Right lobe of liver (tissue), 6 donors: ENCODE measurements at regions not wholly inside any gene's neighbourhood (a gene's known extent, or its start where the extent isn't known, plus 50 kb on each side); places are given as distances from the start of the nearest gene placed in this dataset.

ENCODE experiments used
- ATAC-seq, 4 donors: fragments of 200-7000 bp; cut with Tn5 transposase; one replicate each; pipeline ENCODE4 v1.9.1; 2020; ENCODE audit warnings: mild to moderate bottlenecking in 4 of 4, moderate library complexity in 4 of 4
- DNase-seq, 3 donors: peaks; one replicate each; pipeline ENCODE4 v3.0.0-alpha.2; 2020
- H3K27ac ChIP-seq, 3 donors: fragments of 200-600 bp; one replicate each; pipeline ENCODE4 v1.8.0; 2022
- H3K27me3 ChIP-seq, 2 donors: fragments of 200-600 bp; one replicate each; pipeline ENCODE4 v1.8.0; 2022
- H3K36me3 ChIP-seq, 4 donors: fragments of 200-600 bp; sonication (generic) in 1 of 4; one replicate each; pipeline versions ENCODE4 v1.5.1 to v1.8.0; 2017 to 2022; ENCODE audit warnings: control low read depth in 1 of 4
- H3K4me1 ChIP-seq, 4 donors: fragments of 200-600 bp; sonication (generic) in 1 of 4; one replicate each; pipeline versions ENCODE4 v1.5.1 to v1.8.0; 2017 to 2022; ENCODE audit warnings: control low read depth in 1 of 4
- H3K4me3 ChIP-seq, 3 donors: fragments of 200-600 bp; one replicate each; pipeline ENCODE4 v1.8.0; 2022
- H3K9me3 ChIP-seq, 4 donors: fragments of 200-600 bp; sonication (generic) in 1 of 4; one replicate each; pipeline versions ENCODE4 v1.5.1 to v1.8.0; 2017 to 2022; ENCODE audit warnings: control low read depth in 1 of 4
- CTCF ChIP-seq, 4 donors: fragments of 200-600 bp in 3 of 4; fragments of 450-650 bp in 1 of 4; IDR thresholded peaks; one replicate each; pipeline versions ENCODE4 v1.5.1 to v1.8.0; 2016 to 2022; ENCODE audit warnings: antibody characterized with exemption in 4 of 4, mild to moderate bottlenecking in 2 of 4
- POLR2A ChIP-seq: fragments of 450-650 bp; IDR thresholded peaks from one replicate; pipeline ENCODE4 v1.6.1; 2017; ENCODE audit warnings: antibody characterized with exemption, mild to moderate bottlenecking
- WGBS: methylation state at CpG from one replicate; pipeline ENCODE4 v1.1.6; 2018; ENCODE audit warnings: low coverage, low lambda C conversion rate; ENCODE audit not compliant: insufficient coverage; ENCODE audit errors: missing lambda C conversion rate; 5-methylcytosine and 5-hydroxymethylcytosine counted together
- intact Hi-C, 2 donors: fragments of 100-400 bp; cut with DNase I; formaldehyde crosslinking; loops; one replicate each; pipeline versions ENCODE4 v1.11.2 to v1.14.1; 2022
- donor health status: DM: no; HTN: yes; CAD: no.
- donor health status: DM: no; HTN: no; CAD: no.
- donor health status: DM: no; HTN: no; CAD: no.
- donor health status: DM: no; HTN: yes; CAD: no.
- donor health status: DM: no; HTN: yes; CAD: no.

- Histone ChIP-seq H3K4me3 (no peak overlapping the region), H3K27ac (no peak overlapping the region), H3K36me3 (no peaks in the 10 kb centered on the region), H3K27me3 (no peaks in the 10 kb centered on the region), H3K4me1 (no peaks in the 10 kb centered on the region), H3K9me3 (no peaks in the 10 kb centered on the region)
- DNase-seq (no peak), ATAC-seq (no peak)
- TF ChIP-seq POLR2A (no peak), CTCF (IDR thresholded peaks at IDR 0.05) (no peak)
- intact Hi-C loops, result no loop called here
- 53% methylated on average over 3 of the region's 6 CpGs for WGBS
These were observed 83.1 kb upstream of the SORCS3 start for GRCh38 chr10:104557966-104558365.

- H3K9me3 ChIP-seq, result no peaks in the 10 kb centered on the region
- no peaks in the 10 kb centered on the region for H3K36me3 ChIP-seq
- no peak overlapping the region for H3K27ac ChIP-seq
- H3K4me1 ChIP-seq, result no peaks in the 10 kb centered on the region
- no peaks in the 10 kb centered on the region for H3K27me3 ChIP-seq
- intact Hi-C loops, result no loop called here
- ATAC-seq, result no peak
- 30% methylated on average over 5 of the region's 5 CpGs for WGBS
- no peak for DNase-seq
- TF ChIP-seq POLR2A (no peak), CTCF (IDR thresholded peaks at IDR 0.05) (no peak)
- H3K4me3 ChIP-seq, result no peak overlapping the region
These were observed 81.2 kb upstream of the SORCS3 start for GRCh38 chr10:104559935-104560334.

- Histone ChIP-seq H3K27ac (no peak overlapping the region), H3K9me3 (no peaks in the 10 kb centered on the region), H3K27me3 (no peaks in the 10 kb centered on the region), H3K4me1 (no peaks in the 10 kb centered on the region), H3K36me3 (no peaks in the 10 kb centered on the region), H3K4me3 (no peak overlapping the region)
- DNase-seq (no peak), ATAC-seq (no peak)
- intact Hi-C loops, result no loop called here
- 50% methylated on average over 1 of the region's 1 CpG for WGBS
- TF ChIP-seq POLR2A (no peak), CTCF (IDR thresholded peaks at IDR 0.05) (no peak)
These were observed 78.0 kb upstream of the SORCS3 start for GRCh38 chr10:104563051-104563450.

GRCh38 chr10:104563548-104563947, 77.5 kb upstream of the SORCS3 start:
- Histone ChIP-seq H3K27ac (no peak overlapping the region), H3K9me3 (no peaks in the 10 kb centered on the region), H3K4me3 (no peak overlapping the region), H3K36me3 (no peaks in the 10 kb centered on the region), H3K4me1 (no peaks in the 10 kb centered on the region), H3K27me3 (no peaks in the 10 kb centered on the region)
- ATAC-seq, result no peak
- no peak for TF ChIP-seq CTCF (IDR thresholded peaks at IDR 0.05)
- TF ChIP-seq POLR2A, result no peak
- no peak for DNase-seq
- intact Hi-C loops, result no loop called here

- H3K9me3 ChIP-seq, result peaks cover 0 to 8% (median 3%) of the 10 kb centered on the region in 4 donors
- H3K36me3 ChIP-seq, result no peaks in the 10 kb centered on the region
- peak in 3 of 4 donors; percentile 24 to 61 (median 57) for ATAC-seq
- H3K4me3 ChIP-seq, result no peak overlapping the region
- TF ChIP-seq CTCF (IDR thresholded peaks at IDR 0.05) (no peak), POLR2A (no peak)
- H3K27me3 ChIP-seq, result no peaks in the 10 kb centered on the region
- intact Hi-C loops, result no loop called here
- DNase-seq, result no peak
- WGBS, result no CpG with 5 or more reads among the region's 1 CpG
- H3K4me1 ChIP-seq, result peaks cover 0 to 8% (median 4%) of the 10 kb centered on the region in 4 donors
- H3K27ac ChIP-seq, result no peak overlapping the region
These were observed 66.7 kb upstream of the SORCS3 start for GRCh38 chr10:104574427-104574826.
